ENCODE measurements at regions not wholly inside any gene's neighbourhood (a gene's known extent, or its start where the extent isn't known, plus 50 kb on each side); places are given as distances from the start of the nearest gene placed in this dataset.

DNA sequence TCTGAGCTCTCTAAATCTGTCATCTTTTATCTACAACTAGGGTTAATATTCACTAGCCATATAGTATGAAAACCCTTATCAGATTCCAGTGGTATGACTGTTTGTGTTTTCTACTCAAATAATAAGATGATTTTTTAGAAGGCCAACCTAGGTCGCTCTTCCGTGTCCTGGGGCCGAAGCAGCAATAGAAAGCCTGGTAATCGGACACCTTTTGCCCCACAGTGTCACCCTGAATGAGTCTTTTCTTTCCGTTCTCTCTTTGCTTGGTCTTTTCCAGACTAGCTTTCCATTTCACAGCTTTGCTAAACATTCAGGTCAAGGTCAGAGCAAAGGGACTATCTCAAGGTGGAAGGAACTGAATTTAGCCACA is 243.3 kb upstream of the ANKRD55 start:
- WGBS (ENCODE audit: extremely low coverage, insufficient read length, low lambda C conversion rate) = no CpG with 5 or more reads among the region's 5 CpGs
- Histone ChIP-seq H2AFZ (ENCODE audit: low read length) (no peak overlapping the region), H2BK120ac (ENCODE audit: low read depth, low read length, poor library complexity, severe bottlenecking) (no peak overlapping the region)

More for the DNA sequence above, 243.3 kb upstream of the ANKRD55 start:
- Mint-ChIP-seq H3K27ac (no peak overlapping the region), H3K4me1 (peaks cover 9 to 13% of the 10 kb centered on the region in 2 experiments), H3K4me3 (no peak overlapping the region), H3K27me3 (ENCODE audit: low read depth) (peaks cover 35% of the 10 kb centered on the region), H3K36me3 (ENCODE audit: insufficient read depth in 1 of 3, low read depth in 3 of 3) (no peaks in the 10 kb centered on the region), H3K9me3 (no peaks in the 10 kb centered on the region; a peak in 1 of 5 replicates)
- TF ChIP-seq, protein P1, sequence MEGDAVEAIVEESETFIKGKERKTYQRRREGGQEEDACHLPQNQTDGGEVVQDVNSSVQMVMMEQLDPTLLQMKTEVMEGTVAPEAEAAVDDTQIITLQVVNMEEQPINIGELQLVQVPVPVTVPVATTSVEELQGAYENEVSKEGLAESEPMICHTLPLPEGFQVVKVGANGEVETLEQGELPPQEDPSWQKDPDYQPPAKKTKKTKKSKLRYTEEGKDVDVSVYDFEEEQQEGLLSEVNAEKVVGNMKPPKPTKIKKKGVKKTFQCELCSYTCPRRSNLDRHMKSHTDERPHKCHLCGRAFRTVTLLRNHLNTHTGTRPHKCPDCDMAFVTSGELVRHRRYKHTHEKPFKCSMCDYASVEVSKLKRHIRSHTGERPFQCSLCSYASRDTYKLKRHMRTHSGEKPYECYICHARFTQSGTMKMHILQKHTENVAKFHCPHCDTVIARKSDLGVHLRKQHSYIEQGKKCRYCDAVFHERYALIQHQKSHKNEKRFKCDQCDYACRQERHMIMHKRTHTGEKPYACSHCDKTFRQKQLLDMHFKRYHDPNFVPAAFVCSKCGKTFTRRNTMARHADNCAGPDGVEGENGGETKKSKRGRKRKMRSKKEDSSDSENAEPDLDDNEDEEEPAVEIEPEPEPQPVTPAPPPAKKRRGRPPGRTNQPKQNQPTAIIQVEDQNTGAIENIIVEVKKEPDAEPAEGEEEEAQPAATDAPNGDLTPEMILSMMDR (conservative IDR thresholded peaks at IDR 0.05) = no peak
- Histone ChIP-seq H3K79me2 (ENCODE audit: insufficient read depth, low read length) (no peaks in the 10 kb centered on the region), H4K8ac (replicated peaks; ENCODE audit: insufficient read length, low read depth, low read length) (no peak overlapping the region), H3T11ph (ENCODE audit: low read length) (no peak overlapping the region), H3K14ac (ENCODE audit: insufficient read depth, low read length) (no peak overlapping the region), H2BK5ac (ENCODE audit: insufficient read length, low read length) (no peak overlapping the region), H3K4me2 (ENCODE audit: insufficient read depth, insufficient read length, low read length) (no peak overlapping the region), H3K18ac (ENCODE audit: insufficient read length, low read depth, low read length) (no peak overlapping the region), H4K20me1 (ENCODE audit: control insufficient read depth, insufficient read depth, insufficient read length) (no peaks in the 10 kb centered on the region), H3K9ac (ENCODE audit: extremely low read depth, insufficient read length, low read length) (no peak overlapping the region), H3K79me1 (ENCODE audit: insufficient read depth, low read depth, low read length, poor library complexity, severe bottlenecking) (no peaks in the 10 kb centered on the region), H4K5ac (ENCODE audit: insufficient read length, low read depth, low read length) (no peak overlapping the region), H2BK15ac (ENCODE audit: low read depth, low read length) (no peak overlapping the region), H2BK20ac (ENCODE audit: low read depth, low read length, poor library complexity, severe bottlenecking) (no peak overlapping the region), H3K27me3 (ENCODE audit: insufficient read depth, low read length) (peaks cover 4% of the 10 kb centered on the region; the same call in 1 of the 2 replicates), H3K4me1 (ENCODE audit: insufficient read depth, low read length) (no peaks in the 10 kb centered on the region), H3K23ac (ENCODE audit: insufficient read length, low read depth, low read length) (no peak overlapping the region), H3K27ac (ENCODE audit: insufficient read length, low read depth, low read length) (no peak overlapping the region), H3K23me2 (ENCODE audit: insufficient read length, low read depth, low read length, poor library complexity, severe bottlenecking) (peaks cover 9% of the 10 kb centered on the region), H3K56ac (ENCODE audit: insufficient read length, low read depth, low read length) (no peak overlapping the region), H3K4ac (ENCODE audit: low read depth, low read length) (no peak overlapping the region), H2AK5ac (ENCODE audit: insufficient read length, low read length) (no peak overlapping the region), H3K9me3 (ENCODE audit: control insufficient read depth, low read depth, low read length) (no peaks in the 10 kb centered on the region), H2BK12ac (ENCODE audit: insufficient read length, low read depth, low read length) (no peak overlapping the region), H4K91ac (ENCODE audit: insufficient read length, low read depth, low read length) (no peak overlapping the region)
- DNase-seq = no peak

Data from H9 (cell line).